A673 (cell line): ENCODE measurements at regions not wholly inside any gene's neighbourhood (a gene's known extent, or its start where the extent isn't known, plus 50 kb on each side); places are given as distances from the start of the nearest gene placed in this dataset.

ENCODE experiments used
- BruUV-seq: library from RNA; stranded (reverse); fragments of 400-500 nt; replicated peaks from 2 replicates; lab custom pipeline; 2021; lab: Mats Ljungman, UMichigan
- CTCF ChIA-PET: fragments of 300-600 bp; sonication (Branson Sonifier 250); formaldehyde crosslinking; loops from one replicate; lab custom pipeline; 2022; ENCODE audit warnings: antibody characterized with exemption; lab: Charles Lee
- POLR2A ChIA-PET: fragments of 300-600 bp; sonication (Branson Sonifier 250); formaldehyde crosslinking; loops from one replicate; lab custom pipeline; 2022; ENCODE audit warnings: antibody characterized with exemption; ENCODE audit not compliant: low non-redundant PET; lab: Charles Lee
- DNase-seq: peaks from one replicate; pipeline ENCODE4 v3.0.0-alpha.2; 2015; ENCODE audit warnings: low spot score
- H3K27ac ChIP-seq: fragments of 200-600 bp; sonication (generic); 2 replicates; pipeline ENCODE4 v1.5.1; 2016; ENCODE audit warnings: mixed run types, low read depth, mild to moderate bottlenecking, mixed read lengths, antibody characterized with exemption, low read length; ENCODE audit not compliant: poor library complexity, severe bottlenecking
- H3K27me3 ChIP-seq: fragments of 200-600 bp; sonication (generic); replicated peaks from 2 replicates; pipeline ENCODE4 v1.6.1; 2017; ENCODE audit warnings: mixed run types, low read depth, mild to moderate bottlenecking, mixed read lengths, antibody characterized with exemption, low read length; ENCODE audit not compliant: insufficient read depth, poor library complexity
- H3K36me3 ChIP-seq: fragments of 200-600 bp; sonication (generic); 2 replicates; pipeline ENCODE4 v1.6.1; 2016; ENCODE audit warnings: mixed run types, mild to moderate bottlenecking, mixed read lengths, antibody characterized with exemption, low read length; ENCODE audit not compliant: insufficient read depth, poor library complexity, severe bottlenecking
- H3K4me1 ChIP-seq: fragments of 200-600 bp; sonication (generic); 2 replicates; pipeline ENCODE4 v1.6.1; 2017; ENCODE audit warnings: mixed run types, mild to moderate bottlenecking, mixed read lengths, antibody characterized with exemption, low read length; ENCODE audit not compliant: insufficient read depth, poor library complexity, severe bottlenecking
- H3K4me3 ChIP-seq: fragments of 200-600 bp; sonication (generic); 2 replicates; pipeline ENCODE4 v1.5.1; 2016; ENCODE audit warnings: low read depth, mixed run types, mild to moderate bottlenecking, mixed read lengths, low read length; ENCODE audit not compliant: poor library complexity, severe bottlenecking
- H3K9me3 ChIP-seq: fragments of 200-600 bp; sonication (generic); 2 replicates; pipeline ENCODE4 v1.6.1; 2016; ENCODE audit warnings: mixed run types, low read depth, mild to moderate bottlenecking, mixed read lengths, antibody characterized with exemption, low read length; ENCODE audit not compliant: poor library complexity, severe bottlenecking
- EZH2 ChIP-seq: fragments of 200-600 bp; sonication (generic); IDR thresholded peaks from 2 replicates; pipeline ENCODE4 v1.6.1; 2017; ENCODE audit warnings: borderline replicate concordance, low read depth, mild to moderate bottlenecking, mixed read lengths, antibody characterized with exemption, low read length; ENCODE audit not compliant: poor library complexity, severe bottlenecking
- intact Hi-C: fragments of 100-400 bp; cut with micrococcal nuclease; formaldehyde crosslinking; loops from one replicate; pipeline ENCODE4 v1.10.0; 2022; ENCODE audit not compliant: unreplicated experiment
- TF ChIP-seq, protein P1 (sequence below): fragments of 300-800, 200-600 bp; sonication (generic); conservative IDR thresholded peaks from 2 replicates; pipeline ENCODE4 v1.5.1; 2017; ENCODE audit warnings: low read depth, mild to moderate bottlenecking, antibody characterized with exemption, low read length, moderate library complexity, mixed read lengths

DNA sequence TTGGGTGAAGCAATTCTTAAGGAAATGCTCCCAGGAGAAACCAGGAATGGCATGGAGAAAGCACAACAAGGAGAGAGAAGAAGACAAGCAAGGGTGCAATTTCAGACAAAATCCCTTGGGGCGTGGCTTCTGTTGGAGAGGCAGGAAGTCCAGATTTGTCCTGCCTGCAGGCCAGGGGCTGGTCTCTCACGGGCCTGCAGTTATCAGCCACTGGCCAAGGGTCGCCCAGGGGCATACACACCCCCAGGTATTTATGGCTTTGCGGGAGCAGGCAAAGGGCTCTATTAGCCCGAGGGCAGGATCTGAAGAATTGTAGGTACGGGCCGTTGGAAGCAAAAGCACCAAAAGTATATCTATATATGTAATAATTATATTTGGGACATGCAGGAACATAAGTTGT lies 87.7 kb downstream of the IYD start:
- intact Hi-C loops: no loop called here
- H3K9me3 ChIP-seq: no peaks in the 10 kb centered on the region
- no peak for DNase-seq
- BruUV-seq: no TSS peak
- no peaks in the 10 kb centered on the region for H3K4me1 ChIP-seq
- no peak overlapping the region for H3K27ac ChIP-seq
- CTCF ChIA-PET: no interaction called here
- H3K36me3 ChIP-seq: no peaks in the 10 kb centered on the region
- TF ChIP-seq EZH2: no peak
- no peaks in the 10 kb centered on the region for H3K27me3 ChIP-seq
- H3K4me3 ChIP-seq: no peak overlapping the region
- POLR2A ChIA-PET: no interaction called here

DNA sequence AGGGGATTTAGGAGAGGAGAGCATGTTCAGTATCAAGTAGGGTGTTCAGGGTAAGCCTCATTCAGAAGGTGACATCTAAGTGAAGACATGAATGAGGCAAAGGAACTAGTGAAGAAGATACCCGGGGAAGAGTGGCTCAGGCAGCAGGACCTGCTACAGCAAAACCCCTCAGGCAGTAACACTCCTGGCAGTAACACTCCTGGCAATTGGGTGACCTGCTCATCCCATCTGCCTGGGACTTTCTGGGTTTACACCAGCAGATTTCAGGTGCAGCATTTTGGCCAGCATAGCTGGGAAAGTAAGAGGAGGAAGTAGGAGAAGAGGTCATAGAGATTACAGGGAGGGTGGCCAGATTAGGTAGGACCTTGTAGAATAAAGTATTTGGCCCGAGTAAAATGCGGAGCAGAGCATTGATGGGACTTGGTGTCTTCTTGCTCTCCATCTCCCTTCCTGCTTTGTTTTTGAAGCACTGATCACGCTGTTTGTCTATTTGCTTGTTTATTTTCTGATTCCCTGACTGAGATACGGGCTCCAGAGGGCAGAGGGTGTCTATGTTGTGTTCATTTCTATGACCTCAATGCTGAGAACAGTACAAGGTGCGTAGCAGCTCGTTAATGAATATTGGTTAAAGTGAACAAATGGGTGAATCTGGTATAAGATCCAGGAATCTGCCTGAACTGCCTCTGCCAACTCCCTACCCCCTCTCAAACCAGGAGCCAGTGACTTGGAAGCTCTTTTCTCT lies 88.3 kb downstream of the IYD start:
- Histone ChIP-seq H3K9me3 (no peaks in the 10 kb centered on the region), H3K27me3 (no peaks in the 10 kb centered on the region), H3K27ac (no peak overlapping the region), H3K4me3 (no peak overlapping the region), H3K36me3 (no peaks in the 10 kb centered on the region), H3K4me1 (no peaks in the 10 kb centered on the region)
- ChIA-PET CTCF (no interaction called here), POLR2A (interaction anchor here (0.6 kb wide), 1 partner anchor 29 kb away, joined by 3 read pairs; no protein-coding TSS in a partner anchor)
- no peak for DNase-seq
- BruUV-seq: no TSS peak
- intact Hi-C loops: no loop called here
- TF ChIP-seq EZH2: no peak
- TF ChIP-seq, protein P1, sequence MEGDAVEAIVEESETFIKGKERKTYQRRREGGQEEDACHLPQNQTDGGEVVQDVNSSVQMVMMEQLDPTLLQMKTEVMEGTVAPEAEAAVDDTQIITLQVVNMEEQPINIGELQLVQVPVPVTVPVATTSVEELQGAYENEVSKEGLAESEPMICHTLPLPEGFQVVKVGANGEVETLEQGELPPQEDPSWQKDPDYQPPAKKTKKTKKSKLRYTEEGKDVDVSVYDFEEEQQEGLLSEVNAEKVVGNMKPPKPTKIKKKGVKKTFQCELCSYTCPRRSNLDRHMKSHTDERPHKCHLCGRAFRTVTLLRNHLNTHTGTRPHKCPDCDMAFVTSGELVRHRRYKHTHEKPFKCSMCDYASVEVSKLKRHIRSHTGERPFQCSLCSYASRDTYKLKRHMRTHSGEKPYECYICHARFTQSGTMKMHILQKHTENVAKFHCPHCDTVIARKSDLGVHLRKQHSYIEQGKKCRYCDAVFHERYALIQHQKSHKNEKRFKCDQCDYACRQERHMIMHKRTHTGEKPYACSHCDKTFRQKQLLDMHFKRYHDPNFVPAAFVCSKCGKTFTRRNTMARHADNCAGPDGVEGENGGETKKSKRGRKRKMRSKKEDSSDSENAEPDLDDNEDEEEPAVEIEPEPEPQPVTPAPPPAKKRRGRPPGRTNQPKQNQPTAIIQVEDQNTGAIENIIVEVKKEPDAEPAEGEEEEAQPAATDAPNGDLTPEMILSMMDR: no peak

DNA sequence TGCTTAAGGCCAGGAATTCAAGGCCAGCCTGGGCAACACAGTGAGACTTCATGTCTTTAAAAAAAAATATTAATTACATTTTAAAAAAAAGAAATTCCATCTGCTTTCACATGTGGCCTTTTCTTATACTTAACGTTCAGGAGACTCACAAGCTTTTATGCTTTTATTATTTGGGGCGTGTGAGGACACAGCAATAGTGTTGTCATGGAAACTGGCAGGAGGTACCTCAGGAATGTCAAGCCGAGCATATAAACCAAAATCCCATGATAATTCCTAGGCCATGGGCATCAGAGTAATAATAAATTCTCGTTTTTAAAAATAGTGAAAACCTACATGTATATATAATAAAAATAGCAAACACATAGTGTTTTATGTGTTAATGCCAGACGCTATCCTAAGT lies 89.8 kb downstream of the IYD start:
- H3K9me3 ChIP-seq: no peaks in the 10 kb centered on the region
- ChIA-PET POLR2A (interaction anchor here (0.6 kb wide), 1 partner anchor 13 kb away, joined by 3 read pairs; no protein-coding TSS in a partner anchor), CTCF (no interaction called here)
- no peak for TF ChIP-seq EZH2
- TF ChIP-seq, protein P1: no peak
- H3K36me3 ChIP-seq: no peaks in the 10 kb centered on the region
- H3K27ac ChIP-seq: no peak overlapping the region
- intact Hi-C loops: no loop called here
- no peaks in the 10 kb centered on the region for H3K27me3 ChIP-seq
- no peaks in the 10 kb centered on the region for H3K4me1 ChIP-seq
- no peak overlapping the region for H3K4me3 ChIP-seq
- BruUV-seq: no TSS peak
- no peak for DNase-seq

DNA sequence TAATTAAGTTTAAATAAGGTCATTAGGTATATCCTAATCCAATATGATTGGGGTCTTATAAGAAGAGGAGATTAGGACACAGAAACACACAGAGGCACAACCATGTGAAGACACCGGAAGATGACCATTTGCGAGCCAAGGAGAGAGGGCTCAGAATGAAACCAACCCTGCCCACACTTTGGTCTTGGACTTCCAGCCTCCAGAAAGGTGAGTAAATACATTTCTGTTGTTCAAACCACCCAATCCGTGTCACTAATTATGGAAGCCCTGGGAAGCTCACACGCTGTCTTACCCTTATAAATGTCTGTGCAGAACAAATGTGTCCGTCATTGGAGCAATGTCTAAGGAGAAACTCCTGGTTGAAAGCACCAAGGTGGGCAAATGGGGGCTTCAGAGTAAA lies 95.0 kb downstream of the IYD start:
- CTCF ChIA-PET: no interaction called here
- Histone ChIP-seq H3K36me3 (no peaks in the 10 kb centered on the region), H3K27me3 (no peaks in the 10 kb centered on the region), H3K4me1 (no peaks in the 10 kb centered on the region), H3K9me3 (no peaks in the 10 kb centered on the region), H3K4me3 (no peak overlapping the region), H3K27ac (no peak overlapping the region)
- intact Hi-C loops: no loop called here
- POLR2A ChIA-PET: no interaction called here
- TF ChIP-seq EZH2: no peak
- TF ChIP-seq, protein P1: no peak
- no peak for DNase-seq
- BruUV-seq: no TSS peak
